Mucosa of descending colon (tissue), 3 donors: ENCODE measurements at regions not wholly inside any gene's neighbourhood (a gene's known extent, or its start where the extent isn't known, plus 50 kb on each side); places are given as distances from the start of the nearest gene placed in this dataset.
"Not testable (repeated sequence)": the region's sequence is repeated elsewhere in the genome, so short reads cannot be mapped to it uniquely, and the experiment has no call there.

Experiments
- ATAC-seq: fragments of 200-7000 bp; cut with Tn5 transposase; one replicate; pipeline ENCODE4 v1.9.1; 2020; ENCODE audit warnings: mild to moderate bottlenecking, moderate library complexity
- DNase-seq, 3 donors: peaks; one replicate each; pipeline ENCODE4 v3.0.0-alpha.2; 2020
- H3K36me3 ChIP-seq: fragments of 200-600 bp; one replicate; pipeline ENCODE4 v1.8.0; 2021; ENCODE audit warnings: low read depth, mild to moderate bottlenecking
- H3K4me1 ChIP-seq: fragments of 200-600 bp; one replicate; pipeline ENCODE4 v1.8.0; 2021; ENCODE audit warnings: low read depth, mild to moderate bottlenecking
- H3K4me3 ChIP-seq: fragments of 200-600 bp; one replicate; pipeline ENCODE4 v1.8.0; 2021; ENCODE audit warnings: mild to moderate bottlenecking
- H3K9me3 ChIP-seq: fragments of 200-600 bp; one replicate; pipeline ENCODE4 v1.8.0; 2021; ENCODE audit warnings: mild to moderate bottlenecking
- intact Hi-C, 2 donors: fragments of 100-400 bp; cut with DNase I in 1 of 2; cut with micrococcal nuclease in 1 of 2; formaldehyde crosslinking; loops; one replicate each; pipeline versions ENCODE4 v1.11.0 to v1.11.1; 2022; cut with DNase I, micrococcal nuclease
- donor health status: DM: no; HTN: no; CAD: no; lungs with moderate emphysema.
- donor health status: DM: no; HTN: no; CAD: no.
- donor health status: DM: no; HTN: yes; CAD: no.

GRCh38 chr7:57060506-57060905, 71.7 kb downstream of the ZNF479 start:
- intact Hi-C loops, H3K36me3 ChIP-seq, DNase-seq, ATAC-seq, H3K9me3 ChIP-seq, H3K4me1 ChIP-seq, H3K4me3 ChIP-seq: not testable (repeated sequence)

GRCh38 chr7:57016341-57016740, 115.9 kb downstream of the ZNF479 start:
- H3K4me3 ChIP-seq, H3K4me1 ChIP-seq, DNase-seq, intact Hi-C loops, ATAC-seq, H3K36me3 ChIP-seq, H3K9me3 ChIP-seq: not testable (repeated sequence)

GRCh38 chr7:57013707-57014106, 118.5 kb downstream of the ZNF479 start:
- H3K36me3 ChIP-seq, ATAC-seq: not testable (repeated sequence)

GRCh38 chr7:57012907-57013306, 119.3 kb downstream of the ZNF479 start:
- H3K4me3 ChIP-seq, H3K9me3 ChIP-seq, ATAC-seq, H3K36me3 ChIP-seq, intact Hi-C loops, H3K4me1 ChIP-seq, DNase-seq: not testable (repeated sequence)

More at GRCh38 chr7:57013707-57014106, 118.5 kb downstream of the ZNF479 start:
- H3K4me3 ChIP-seq, H3K9me3 ChIP-seq, H3K4me1 ChIP-seq, intact Hi-C loops, DNase-seq: not testable (repeated sequence)

- H3K36me3 ChIP-seq, H3K9me3 ChIP-seq, H3K4me1 ChIP-seq, H3K4me3 ChIP-seq, ATAC-seq, DNase-seq, intact Hi-C loops: not testable (repeated sequence)
These were observed 123.0 kb downstream of the ZNF479 start for GRCh38 chr7:57009230-57009629.

GRCh38 chr7:57005974-57006373, 126.3 kb downstream of the ZNF479 start:
- H3K9me3 ChIP-seq, H3K4me3 ChIP-seq, ATAC-seq, H3K4me1 ChIP-seq, intact Hi-C loops, DNase-seq, H3K36me3 ChIP-seq: not testable (repeated sequence)

- H3K4me1 ChIP-seq, intact Hi-C loops, DNase-seq, H3K4me3 ChIP-seq, H3K36me3 ChIP-seq, H3K9me3 ChIP-seq, ATAC-seq: not testable (repeated sequence)
These were observed 128.4 kb downstream of the ZNF479 start for GRCh38 chr7:57003821-57004220.

- H3K4me1 ChIP-seq, H3K9me3 ChIP-seq, DNase-seq, ATAC-seq, H3K36me3 ChIP-seq, H3K4me3 ChIP-seq, intact Hi-C loops: not testable (repeated sequence)
These were observed 130.3 kb downstream of the ZNF479 start for GRCh38 chr7:57001926-57002325.

GRCh38 chr7:56993779-56994178, 138.5 kb downstream of the ZNF479 start:
- H3K4me3 ChIP-seq, intact Hi-C loops, H3K4me1 ChIP-seq, H3K9me3 ChIP-seq, H3K36me3 ChIP-seq, DNase-seq, ATAC-seq: not testable (repeated sequence)

- intact Hi-C loops, DNase-seq, H3K9me3 ChIP-seq, H3K4me3 ChIP-seq, H3K4me1 ChIP-seq, H3K36me3 ChIP-seq: not testable (repeated sequence)
- ATAC-seq = peak; percentile 32
These were observed 174.4 kb downstream of the ZNF479 start for GRCh38 chr7:56957737-56958408.

GRCh38 chr7:56957086-56957485, 175.2 kb downstream of the ZNF479 start:
- intact Hi-C loops = not testable (repeated sequence)

GRCh38 chr7:56948390-56949379, 183.6 kb downstream of the ZNF479 start:
- H3K9me3 ChIP-seq, H3K4me3 ChIP-seq, H3K36me3 ChIP-seq, DNase-seq, intact Hi-C loops, H3K4me1 ChIP-seq, ATAC-seq: not testable (repeated sequence)

More at GRCh38 chr7:56957086-56957485, 175.2 kb downstream of the ZNF479 start:
- ATAC-seq, H3K36me3 ChIP-seq, H3K4me1 ChIP-seq, DNase-seq, H3K4me3 ChIP-seq, H3K9me3 ChIP-seq: not testable (repeated sequence)

GRCh38 chr7:56940050-56940449, 192.2 kb downstream of the ZNF479 start:
- H3K9me3 ChIP-seq, H3K4me1 ChIP-seq, intact Hi-C loops, DNase-seq, H3K36me3 ChIP-seq, H3K4me3 ChIP-seq, ATAC-seq: not testable (repeated sequence)

- H3K4me3 ChIP-seq, intact Hi-C loops, ATAC-seq, H3K9me3 ChIP-seq, H3K4me1 ChIP-seq, H3K36me3 ChIP-seq, DNase-seq: not testable (repeated sequence)
These were observed 208.3 kb downstream of the ZNF479 start for GRCh38 chr7:56923892-56924291.
